HG02642 (cell line): ENCODE measurements at regions not wholly inside any gene's neighbourhood (a gene's known extent, or its start where the extent isn't known, plus 50 kb on each side); places are given as distances from the start of the nearest gene placed in this dataset.
"Not testable (repeated sequence)": the region's sequence is repeated elsewhere in the genome, so short reads cannot be mapped to it uniquely, and the experiment has no call there.

ENCODE experiments used
- ATAC-seq: cut with Tn5 transposase; IDR thresholded peaks from one replicate; pipeline ENCODE4 v1.9.1; 2021; ENCODE audit warnings: mild to moderate bottlenecking; ENCODE audit not compliant: unreplicated experiment, poor library complexity

DNA sequence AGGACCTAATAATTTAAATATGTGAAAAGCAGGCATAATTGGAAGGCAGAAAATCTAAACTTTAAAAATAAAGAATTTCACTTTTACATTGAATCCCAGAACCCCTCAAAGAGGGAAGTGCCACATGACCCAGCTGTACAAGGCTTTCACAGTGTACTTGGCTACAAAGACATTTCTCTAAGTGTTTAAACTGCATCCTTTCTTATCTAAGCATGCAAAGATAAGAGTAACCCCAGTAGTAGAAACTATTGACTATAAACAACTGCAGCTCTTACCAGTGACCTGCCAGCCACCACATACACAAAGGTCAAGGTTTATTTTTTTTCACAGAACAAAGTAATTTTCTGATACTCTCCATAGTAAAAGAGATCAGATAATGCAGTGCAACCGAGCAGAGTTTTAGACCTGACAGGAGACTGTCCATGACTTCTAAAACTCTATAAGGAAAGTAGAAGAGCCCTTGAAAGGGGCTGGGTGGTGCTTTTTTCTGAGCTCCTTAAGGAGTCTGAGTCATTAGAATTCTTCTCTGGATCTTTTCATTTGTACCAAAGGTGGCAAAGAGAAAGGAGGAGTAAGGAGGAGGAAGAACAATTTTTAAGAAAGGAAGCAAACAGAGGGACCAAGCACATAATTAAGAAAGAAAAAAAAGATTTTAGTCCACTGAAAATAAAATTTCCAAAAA, 750.6 kb downstream of the PRIM2 start:
- not testable (repeated sequence) for ATAC-seq

DNA sequence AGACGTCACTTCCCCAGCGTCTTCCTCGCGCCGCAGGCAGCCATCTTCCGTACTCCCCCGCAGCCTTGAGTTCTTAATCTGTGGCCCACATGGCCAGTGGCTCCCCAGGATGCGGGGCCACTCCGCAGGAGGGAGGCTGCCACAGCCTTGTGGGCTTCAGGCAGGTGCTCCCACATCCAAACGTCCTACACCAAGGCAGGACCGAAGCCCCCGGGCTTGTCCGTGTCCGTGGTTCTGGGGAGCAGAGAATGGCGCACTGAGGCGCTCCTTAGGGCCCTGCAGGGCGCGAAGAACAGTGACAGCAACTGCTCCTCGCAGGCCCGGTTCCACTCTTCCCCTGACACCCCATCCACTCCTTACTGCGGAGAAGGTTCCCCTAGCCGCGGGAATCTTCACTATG, 755.8 kb downstream of the PRIM2 start:
- ATAC-seq, result no peak

DNA sequence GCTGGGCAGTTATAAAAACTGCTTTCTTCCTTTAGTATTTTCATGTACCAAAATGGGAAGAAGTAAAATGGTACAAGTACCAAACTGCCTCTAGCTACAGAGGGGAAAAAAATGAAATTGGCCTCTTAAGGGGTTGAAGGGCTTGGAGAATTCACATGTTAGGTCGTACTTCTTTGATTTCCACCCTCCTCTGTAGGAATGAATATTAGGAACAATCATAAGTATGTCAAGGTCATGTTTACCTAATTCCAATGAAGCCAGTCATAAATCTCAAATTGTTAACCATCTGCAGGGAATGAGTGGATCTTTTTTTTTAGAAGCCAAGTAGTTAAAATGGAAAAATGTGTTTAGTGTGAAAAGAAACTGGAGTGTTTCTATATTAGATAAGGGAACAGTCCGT, 772.6 kb downstream of the PRIM2 start:
- not testable (repeated sequence) for ATAC-seq

DNA sequence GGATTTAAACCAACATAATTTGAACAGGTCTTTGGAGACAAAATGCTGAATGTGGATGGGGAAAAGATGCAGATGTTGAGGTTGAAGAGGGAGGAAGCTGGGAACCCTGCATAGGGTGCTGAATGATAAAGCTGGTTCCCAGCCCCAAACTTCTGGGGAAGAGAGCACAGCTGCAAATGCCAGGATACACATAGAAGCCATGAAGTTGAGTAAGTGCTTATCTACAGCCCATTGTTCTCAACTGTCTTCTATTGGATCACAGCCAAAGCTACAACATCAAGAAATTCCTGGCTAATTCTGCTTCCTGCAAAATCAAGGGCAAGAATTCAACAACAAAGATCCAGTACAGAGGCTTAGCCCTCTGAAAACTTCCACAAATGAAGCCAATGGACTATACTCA, 779.8 kb downstream of the PRIM2 start:
- not testable (repeated sequence) for ATAC-seq

DNA sequence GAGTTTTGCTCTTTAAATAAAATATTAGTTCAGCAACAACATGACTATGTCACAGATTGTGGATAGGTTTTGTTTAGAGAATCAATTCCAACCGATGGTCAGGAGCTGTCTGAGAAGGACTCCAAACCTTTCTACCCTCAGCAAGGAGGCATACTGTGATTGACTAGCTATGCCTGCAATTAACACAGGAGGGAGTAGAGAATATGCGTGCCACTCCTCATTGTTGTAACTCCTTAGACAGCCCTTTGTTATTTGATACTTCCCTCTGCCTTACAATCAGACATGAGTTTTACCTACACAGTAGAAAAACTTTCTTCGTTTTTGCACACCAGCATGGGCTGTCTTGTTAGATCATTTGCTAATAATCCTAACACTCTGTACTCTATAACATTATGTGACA, 796.5 kb downstream of the PRIM2 start:
- no peak for ATAC-seq

DNA sequence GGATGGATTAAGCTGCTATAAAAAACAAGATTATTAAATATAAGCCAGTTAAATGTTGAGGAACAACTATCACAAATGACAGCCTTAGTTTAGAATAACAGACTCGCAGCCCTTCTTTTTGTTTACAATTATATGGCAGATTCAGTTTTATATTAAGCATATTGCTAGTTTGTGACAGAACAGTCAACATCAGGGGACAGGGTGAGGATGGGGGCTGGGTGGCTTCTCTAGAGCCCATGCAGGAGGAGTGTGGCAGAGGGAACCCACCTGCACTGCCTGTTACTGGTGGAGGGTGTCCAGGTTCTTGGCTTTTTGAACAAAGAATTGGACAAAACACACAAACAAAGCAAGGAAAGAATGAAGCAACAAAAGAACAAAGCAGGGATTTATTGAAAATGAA, 799.7 kb downstream of the PRIM2 start:
- not testable (repeated sequence) for ATAC-seq

DNA sequence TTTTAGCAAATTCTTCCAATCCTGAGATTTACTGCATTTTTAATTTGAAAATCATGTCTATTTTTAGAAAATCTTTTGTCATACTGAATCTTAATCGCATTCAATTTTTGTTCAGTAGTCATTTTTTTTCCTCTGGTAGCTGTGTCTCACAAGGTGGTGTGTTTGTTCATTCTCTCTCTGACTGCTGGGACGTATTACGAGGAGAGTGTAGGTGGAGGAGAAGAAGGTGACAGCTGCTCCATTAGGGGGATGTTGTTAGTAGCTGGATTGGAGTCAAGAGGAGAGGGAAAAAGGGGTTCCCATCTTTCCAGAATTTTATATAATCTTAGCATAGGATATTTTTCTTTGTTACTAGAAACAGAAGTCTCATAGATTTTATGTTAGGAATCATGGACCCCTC, 804.2 kb downstream of the PRIM2 start:
- not testable (repeated sequence) for ATAC-seq

DNA sequence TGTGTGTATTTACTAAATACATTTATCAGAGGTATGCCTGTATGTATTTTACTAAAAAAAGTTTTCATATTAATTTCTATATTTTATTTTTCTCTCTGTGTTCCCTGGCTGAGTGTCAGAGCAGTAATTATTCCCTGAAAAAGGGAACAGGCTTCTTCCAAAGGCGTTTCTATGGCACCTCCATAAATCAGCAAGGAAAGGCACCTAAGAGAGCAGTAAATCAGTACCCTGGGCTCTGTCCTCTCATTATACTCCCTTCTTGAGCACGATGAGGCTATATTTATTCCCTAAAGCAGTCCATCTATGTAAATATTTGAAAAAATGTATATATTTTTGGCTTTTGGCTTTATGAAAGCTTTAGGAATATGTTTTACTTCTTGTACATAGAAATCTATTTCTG, 806.3 kb downstream of the PRIM2 start:
- not testable (repeated sequence) for ATAC-seq

DNA sequence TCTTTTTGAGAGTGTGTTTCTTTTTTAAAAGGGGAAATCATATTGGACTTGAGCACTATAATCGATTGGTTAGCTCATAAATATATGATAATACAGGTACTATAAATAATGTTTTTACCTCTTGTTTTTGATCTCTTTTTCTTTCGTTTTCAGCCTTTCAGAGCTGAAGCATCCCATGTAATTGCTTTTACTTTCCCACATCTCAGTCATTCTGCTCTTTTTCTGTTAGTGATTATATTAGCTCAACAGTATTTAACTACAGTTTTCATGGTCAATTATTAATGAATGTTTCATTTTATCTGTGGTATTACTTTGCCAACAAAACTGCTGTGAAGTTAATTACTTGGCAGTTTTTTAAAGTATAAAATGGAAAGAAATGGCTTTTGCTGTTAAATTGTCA, 811.1 kb downstream of the PRIM2 start:
- not testable (repeated sequence) for ATAC-seq

DNA sequence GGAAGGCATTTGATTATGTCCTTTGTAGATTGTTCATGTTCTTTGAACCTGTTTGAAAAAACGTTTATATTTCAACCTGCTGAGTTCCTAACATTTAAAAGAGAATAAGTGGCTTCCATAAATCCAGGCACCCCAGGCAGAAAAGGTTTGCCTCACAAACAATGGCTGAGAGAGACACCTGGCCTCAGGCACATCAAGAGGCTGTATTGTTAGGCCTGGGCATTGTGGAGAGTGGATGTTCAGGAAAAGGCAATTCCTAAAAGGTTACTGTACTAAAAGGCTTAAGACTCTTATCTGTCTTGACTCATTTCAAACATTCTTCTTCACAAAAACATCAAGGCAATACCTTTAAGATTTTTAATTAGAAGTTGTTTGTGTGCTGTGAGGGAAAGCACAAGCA, 811.7 kb downstream of the PRIM2 start:
- not testable (repeated sequence) for ATAC-seq

DNA sequence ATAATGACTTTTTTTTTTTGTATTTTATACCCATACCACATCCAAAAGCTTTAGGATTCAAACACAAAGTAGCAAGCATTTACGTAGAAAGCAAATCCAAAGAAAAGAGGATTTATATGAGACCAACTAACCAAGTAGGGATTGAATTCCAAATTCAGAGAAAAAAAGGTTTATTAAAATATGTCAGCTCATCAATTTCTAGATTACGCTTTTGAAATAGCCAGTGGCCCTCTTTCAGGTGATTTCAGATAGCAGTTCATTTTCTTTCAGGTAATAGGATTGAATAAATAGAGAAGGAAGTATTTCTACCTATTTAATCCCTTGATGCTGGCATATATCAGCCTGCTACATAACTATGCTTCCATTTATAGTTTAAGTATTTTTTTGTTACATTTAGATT, 822.3 kb downstream of the PRIM2 start:
- not testable (repeated sequence) for ATAC-seq

DNA sequence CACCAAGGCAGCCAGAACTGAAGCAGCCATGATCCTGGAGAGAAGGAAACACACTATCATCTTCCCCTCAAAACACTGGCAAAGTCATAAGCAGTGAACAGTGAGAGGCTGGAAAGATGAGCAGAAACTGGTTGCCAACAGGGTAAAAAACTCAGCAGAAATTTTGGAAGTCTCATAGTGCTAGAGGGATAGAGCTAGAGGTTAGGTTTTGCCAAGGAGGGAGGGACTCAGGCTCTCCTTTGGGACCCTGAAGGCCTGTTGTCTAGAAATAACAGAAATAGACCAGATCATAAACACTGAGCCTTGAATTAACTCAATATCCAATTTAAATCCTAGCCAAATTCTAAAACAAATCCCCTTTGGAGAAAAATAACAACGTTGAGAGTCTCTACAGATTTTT, 853.6 kb downstream of the PRIM2 start:
- ATAC-seq, result not testable (repeated sequence)

DNA sequence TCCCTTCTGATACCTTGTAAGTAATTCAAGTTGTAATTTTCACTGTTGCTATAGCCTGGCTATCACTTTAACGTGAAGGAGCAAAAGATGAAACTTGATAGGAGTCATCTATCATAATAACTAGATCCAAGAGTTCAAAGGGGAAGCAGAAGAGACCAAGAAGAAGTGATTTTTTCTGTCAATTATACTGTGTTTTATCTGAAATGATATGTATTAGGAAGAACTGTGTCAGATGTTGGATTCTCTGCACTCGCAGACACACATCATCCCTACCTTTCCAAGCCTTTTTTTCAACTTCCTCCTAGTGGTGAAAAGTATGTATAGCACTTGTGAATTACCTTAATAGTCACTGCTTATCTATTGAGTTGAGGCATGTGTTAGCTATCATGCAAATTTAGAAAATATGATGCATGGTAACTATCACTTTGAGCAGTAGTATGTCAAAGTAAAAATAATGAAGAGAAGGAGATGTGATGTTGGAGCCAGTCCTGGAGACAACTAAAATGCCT, 864.2 kb downstream of the PRIM2 start:
- not testable (repeated sequence) for ATAC-seq

DNA sequence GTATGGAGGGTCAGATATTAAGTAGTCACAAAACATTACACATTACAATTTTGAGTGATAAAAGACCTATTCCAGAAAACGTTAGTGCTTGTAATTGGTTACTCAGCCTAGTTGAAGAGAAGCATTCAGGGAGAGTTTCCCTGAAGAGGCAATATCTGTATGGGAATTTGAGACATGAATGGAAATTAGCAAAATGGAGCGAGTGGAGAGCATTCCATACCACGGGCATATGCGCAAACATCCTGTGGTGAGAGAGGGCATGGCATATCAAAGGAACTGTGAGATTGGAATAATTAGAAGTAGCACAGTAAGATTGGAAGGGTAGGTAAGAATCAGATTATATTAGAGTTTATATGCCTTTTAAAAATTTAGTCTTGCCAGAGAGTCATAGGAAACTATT, 867.9 kb downstream of the PRIM2 start:
- ATAC-seq, result not testable (repeated sequence)

DNA sequence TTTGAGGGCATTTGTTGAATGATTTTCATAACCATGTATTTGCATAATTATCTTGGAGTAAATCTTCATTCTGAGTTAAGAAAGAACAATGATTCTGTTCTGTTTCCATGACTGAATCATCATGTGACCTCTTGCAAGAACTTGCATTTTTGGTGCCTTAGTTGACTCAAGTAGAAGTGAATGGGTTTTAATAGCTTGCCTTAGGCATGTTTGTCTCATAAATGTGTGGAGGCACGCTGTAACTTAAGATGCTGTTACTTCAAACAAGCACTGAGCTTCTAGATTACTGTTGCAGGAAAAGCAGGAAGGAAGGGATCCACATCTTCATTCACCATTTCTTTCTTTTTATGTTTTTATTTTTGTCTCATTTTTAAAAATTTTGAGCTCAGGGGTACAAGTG, 875.8 kb downstream of the PRIM2 start:
- ATAC-seq, result not testable (repeated sequence)

DNA sequence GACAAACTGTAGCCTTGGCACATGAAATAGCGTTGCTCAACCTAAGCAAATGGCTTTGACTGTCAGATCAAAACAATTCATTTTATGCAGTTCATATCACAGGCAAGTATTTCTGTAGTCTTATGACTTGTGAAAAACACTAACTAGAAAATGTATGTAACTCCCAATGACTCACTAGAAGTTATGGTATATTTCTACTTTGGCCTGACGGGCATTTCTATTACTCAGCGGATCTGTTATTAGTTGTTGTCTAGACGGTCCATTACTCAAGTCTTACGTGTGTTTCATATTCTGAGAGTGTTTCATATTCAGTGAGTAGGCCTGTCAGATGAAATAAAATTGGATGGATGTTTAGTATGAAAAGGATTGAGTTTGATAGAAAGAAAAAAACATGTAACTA, 880.9 kb downstream of the PRIM2 start:
- no peak for ATAC-seq

DNA sequence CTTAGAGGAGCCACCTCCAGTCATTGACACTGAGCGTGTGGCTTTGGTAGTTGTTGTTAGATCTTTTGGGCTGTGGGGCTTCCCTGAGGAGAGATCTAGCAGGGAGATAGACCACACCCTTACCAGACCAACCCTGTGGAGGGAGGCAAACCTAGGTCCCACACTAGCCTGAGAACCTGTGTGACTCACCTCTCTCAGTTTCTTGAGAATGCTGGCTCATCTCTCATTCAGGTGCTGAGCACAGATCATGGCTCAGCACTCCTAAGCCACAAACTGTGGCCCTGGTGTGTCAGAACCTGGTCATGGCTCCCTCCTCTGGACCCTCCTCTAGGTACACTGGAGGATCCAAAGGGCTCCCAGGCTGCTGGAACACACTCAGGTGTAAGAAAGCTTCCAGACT, 919.7 kb downstream of the PRIM2 start:
- not testable (repeated sequence) for ATAC-seq

DNA sequence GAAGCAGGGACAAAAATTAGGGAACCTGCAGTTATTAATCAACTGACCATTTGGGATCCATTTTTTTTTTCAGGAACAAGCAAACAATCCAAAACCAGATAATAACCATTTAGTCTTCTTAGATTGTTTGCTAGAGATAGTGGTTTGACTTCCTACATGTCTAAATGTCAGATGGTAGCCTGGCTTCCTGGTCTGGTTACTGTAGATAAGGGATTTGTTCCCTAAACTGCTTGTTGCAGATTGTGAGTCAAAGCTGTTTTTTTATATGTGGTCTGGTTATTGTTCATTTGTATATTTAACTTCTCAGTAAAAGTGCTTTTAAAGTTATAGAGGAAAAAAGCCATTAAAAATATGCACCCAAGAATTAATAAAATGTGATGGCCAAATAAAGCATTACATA, 921.0 kb downstream of the PRIM2 start:
- not testable (repeated sequence) for ATAC-seq

DNA sequence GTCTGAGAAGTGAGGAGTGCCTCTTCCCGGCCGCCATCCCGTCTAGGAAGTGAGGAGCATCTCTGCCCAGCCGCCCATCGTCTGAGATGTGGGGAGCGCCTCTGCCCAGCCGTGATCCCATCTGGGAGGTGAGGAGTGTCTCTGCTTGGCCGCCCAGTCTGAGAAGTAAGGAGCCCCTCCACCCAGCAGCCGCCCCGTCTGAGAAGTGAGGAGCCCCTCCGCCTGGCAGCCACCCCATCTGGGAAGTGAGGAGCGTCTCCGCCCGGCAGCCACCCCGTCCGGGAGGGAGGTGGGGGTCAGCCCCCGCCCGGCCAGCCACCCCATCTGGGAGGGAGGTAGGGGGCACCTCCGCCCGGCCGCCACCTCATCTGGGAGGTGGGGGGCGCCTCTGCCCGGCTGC, 940.2 kb downstream of the PRIM2 start:
- ATAC-seq, result not testable (repeated sequence)

DNA sequence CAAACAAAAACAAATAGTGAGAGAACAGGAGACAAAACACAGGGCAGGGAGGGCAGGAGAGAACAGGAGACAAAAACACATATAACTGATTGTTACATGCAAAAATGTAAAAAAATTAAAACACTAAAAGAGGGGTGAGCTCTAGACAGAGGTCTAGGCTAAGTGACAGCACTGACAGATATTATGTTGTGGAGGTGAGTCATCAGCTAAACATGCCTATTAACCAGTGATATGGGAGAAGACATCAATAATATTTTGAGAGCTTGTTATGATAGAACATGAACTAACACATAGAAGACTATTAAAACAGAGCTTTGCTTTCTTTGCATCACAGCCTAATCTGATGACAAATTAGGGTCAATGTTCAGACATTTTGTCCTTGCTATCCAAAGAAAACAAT, 972.7 kb downstream of the PRIM2 start:
- ATAC-seq, result no peak

DNA sequence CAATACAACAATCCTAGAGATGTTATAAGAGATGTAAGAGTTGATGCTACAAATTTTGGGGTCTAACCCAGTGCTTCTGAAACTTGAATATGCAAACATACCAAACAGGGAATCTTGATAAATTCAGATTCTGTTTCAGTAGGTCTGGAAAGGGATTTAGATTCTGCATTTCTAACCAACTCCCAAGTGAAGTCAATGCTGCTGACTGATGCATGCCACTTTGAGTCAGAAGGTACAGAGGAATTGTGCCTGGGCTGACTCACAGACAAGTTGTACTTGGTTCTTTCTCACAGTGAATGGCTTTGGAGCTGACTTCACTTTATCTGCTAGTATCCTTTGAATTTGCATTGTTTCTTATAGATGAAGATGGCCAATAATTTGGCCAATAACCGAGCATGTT, 973.9 kb downstream of the PRIM2 start:
- not testable (repeated sequence) for ATAC-seq

DNA sequence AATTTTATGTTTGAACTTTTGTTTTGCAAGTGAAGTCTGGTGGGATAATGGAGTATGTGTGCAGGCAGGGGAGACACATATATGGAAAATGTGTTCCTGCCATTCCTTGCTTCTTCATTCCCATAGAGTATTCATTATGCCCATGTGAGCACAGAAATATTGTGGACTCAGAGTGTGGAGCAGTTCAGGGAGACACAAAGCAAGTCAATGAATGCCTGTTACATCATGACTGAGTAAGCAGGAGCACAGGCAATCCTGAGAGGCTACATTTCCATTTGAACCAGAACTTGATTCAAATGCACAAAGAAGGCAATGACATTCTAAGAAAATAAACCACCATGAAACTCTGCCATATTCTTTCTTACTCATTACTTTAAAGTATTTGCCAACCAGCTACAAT, 990.5 kb downstream of the PRIM2 start:
- not testable (repeated sequence) for ATAC-seq
